Stomach smooth muscle (tissue), 2 donors: ENCODE measurements at regions not wholly inside any gene's neighbourhood (a gene's known extent, or its start where the extent isn't known, plus 50 kb on each side); places are given as distances from the start of the nearest gene placed in this dataset.

Source experiments
- H3K27ac ChIP-seq: one replicate; pipeline ENCODE4 v1.7.0; 2013; ENCODE audit warnings: mild to moderate bottlenecking, low read length, inconsistent platforms
- H3K27me3 ChIP-seq, 2 donors: one replicate each; pipeline ENCODE4 v1.7.0; 2013; ENCODE audit warnings: low read length in 2 of 2; ENCODE audit not compliant: insufficient read depth in 2 of 2, control insufficient read depth in 1 of 2
- H3K36me3 ChIP-seq, 2 donors: one replicate each; pipeline ENCODE4 v1.7.0; 2013; ENCODE audit warnings: low read length in 2 of 2; ENCODE audit not compliant: control insufficient read depth in 2 of 2, insufficient read depth in 2 of 2
- H3K4me1 ChIP-seq: one replicate; pipeline ENCODE4 v1.7.0; 2013; ENCODE audit warnings: low read length; ENCODE audit not compliant: control insufficient read depth, insufficient read depth
- H3K4me3 ChIP-seq, 2 donors: one replicate each; pipeline ENCODE4 v1.7.0; 2013; ENCODE audit warnings: low read length in 2 of 2
- H3K9ac ChIP-seq, 2 donors: one replicate each; pipeline ENCODE4 v1.7.0; 2013; ENCODE audit warnings: low read length in 2 of 2, mild to moderate bottlenecking in 1 of 2
- H3K9me3 ChIP-seq, 2 donors: one replicate each; pipeline ENCODE4 v1.7.0; 2013; ENCODE audit warnings: low read length in 2 of 2; ENCODE audit not compliant: control insufficient read depth in 2 of 2
- donor health status: healthy.
- donor health status: Pancreatic carcinoma.

GRCh38 chr3:106629215-106629832 lies 747.9 kb upstream of the CCDC54 start:
- H3K9me3 ChIP-seq = no peaks in the 10 kb centered on the region
- H3K27ac ChIP-seq = no peak overlapping the region
- no peaks in the 10 kb centered on the region for H3K4me1 ChIP-seq
- H3K9ac ChIP-seq = no peak overlapping the region
- no peaks in the 10 kb centered on the region for H3K36me3 ChIP-seq
- no peak overlapping the region for H3K4me3 ChIP-seq
- no peaks in the 10 kb centered on the region for H3K27me3 ChIP-seq

GRCh38 chr3:106631373-106632108 lies 745.7 kb upstream of the CCDC54 start:
- no peaks in the 10 kb centered on the region for H3K27me3 ChIP-seq
- no peaks in the 10 kb centered on the region for H3K9me3 ChIP-seq
- H3K36me3 ChIP-seq = no peaks in the 10 kb centered on the region
- no peak overlapping the region for H3K27ac ChIP-seq
- H3K9ac ChIP-seq = no peak overlapping the region
- no peak overlapping the region for H3K4me3 ChIP-seq
- H3K4me1 ChIP-seq = no peaks in the 10 kb centered on the region

GRCh38 chr3:106635271-106635670 lies 742.0 kb upstream of the CCDC54 start:
- H3K36me3 ChIP-seq = no peaks in the 10 kb centered on the region
- no peaks in the 10 kb centered on the region for H3K9me3 ChIP-seq
- H3K4me1 ChIP-seq = no peaks in the 10 kb centered on the region
- no peak overlapping the region for H3K9ac ChIP-seq
- H3K4me3 ChIP-seq = no peak overlapping the region
- H3K27ac ChIP-seq = no peak overlapping the region
- H3K27me3 ChIP-seq = no peaks in the 10 kb centered on the region

GRCh38 chr3:106635826-106636225 lies 741.4 kb upstream of the CCDC54 start:
- Histone ChIP-seq H3K9ac (no peak overlapping the region), H3K9me3 (no peaks in the 10 kb centered on the region), H3K27ac (no peak overlapping the region), H3K4me3 (no peak overlapping the region), H3K4me1 (no peaks in the 10 kb centered on the region), H3K27me3 (no peaks in the 10 kb centered on the region), H3K36me3 (no peaks in the 10 kb centered on the region)

GRCh38 chr3:106640353-106640752 lies 736.9 kb upstream of the CCDC54 start:
- Histone ChIP-seq H3K4me3 (no peak overlapping the region), H3K27ac (no peak overlapping the region), H3K36me3 (no peaks in the 10 kb centered on the region), H3K27me3 (no peaks in the 10 kb centered on the region), H3K9me3 (no peaks in the 10 kb centered on the region), H3K9ac (no peak overlapping the region), H3K4me1 (no peaks in the 10 kb centered on the region)

GRCh38 chr3:106642161-106642560 lies 735.1 kb upstream of the CCDC54 start:
- Histone ChIP-seq H3K4me1 (no peaks in the 10 kb centered on the region), H3K27me3 (no peaks in the 10 kb centered on the region), H3K9ac (no peak overlapping the region), H3K36me3 (no peaks in the 10 kb centered on the region), H3K27ac (no peak overlapping the region), H3K4me3 (no peak overlapping the region), H3K9me3 (no peaks in the 10 kb centered on the region)

- H3K36me3 ChIP-seq = no peaks in the 10 kb centered on the region
- no peaks in the 10 kb centered on the region for H3K27me3 ChIP-seq
- no peaks in the 10 kb centered on the region for H3K9me3 ChIP-seq
- no peaks in the 10 kb centered on the region for H3K4me1 ChIP-seq
- H3K27ac ChIP-seq = no peak overlapping the region
- no peak overlapping the region for H3K9ac ChIP-seq
- no peak overlapping the region for H3K4me3 ChIP-seq
These were observed 733.5 kb upstream of the CCDC54 start for GRCh38 chr3:106643684-106644161.

- Histone ChIP-seq H3K27ac (no peak overlapping the region), H3K9ac (no peak overlapping the region), H3K4me3 (no peak overlapping the region), H3K4me1 (no peaks in the 10 kb centered on the region), H3K27me3 (no peaks in the 10 kb centered on the region), H3K9me3 (no peaks in the 10 kb centered on the region), H3K36me3 (no peaks in the 10 kb centered on the region)
These were observed 703.2 kb upstream of the CCDC54 start for GRCh38 chr3:106673926-106674569.

- no peak overlapping the region for H3K4me3 ChIP-seq
- H3K27me3 ChIP-seq = no peaks in the 10 kb centered on the region
- H3K4me1 ChIP-seq = no peaks in the 10 kb centered on the region
- no peak overlapping the region for H3K27ac ChIP-seq
- H3K9ac ChIP-seq = no peak overlapping the region
- H3K9me3 ChIP-seq = no peaks in the 10 kb centered on the region
- H3K36me3 ChIP-seq = no peaks in the 10 kb centered on the region
These were observed 701.8 kb upstream of the CCDC54 start for GRCh38 chr3:106675451-106675850.

GRCh38 chr3:106678657-106679390 lies 698.4 kb upstream of the CCDC54 start:
- no peaks in the 10 kb centered on the region for H3K27me3 ChIP-seq
- H3K27ac ChIP-seq = no peak overlapping the region
- no peaks in the 10 kb centered on the region for H3K4me1 ChIP-seq
- no peak overlapping the region for H3K9ac ChIP-seq
- H3K36me3 ChIP-seq = no peaks in the 10 kb centered on the region
- H3K9me3 ChIP-seq = no peaks in the 10 kb centered on the region
- no peak overlapping the region for H3K4me3 ChIP-seq
